Thymus (tissue), 11 donors: ENCODE measurements at regions not wholly inside any gene's neighbourhood (a gene's known extent, or its start where the extent isn't known, plus 50 kb on each side); places are given as distances from the start of the nearest gene placed in this dataset.

Experiments
- DNase-seq, 9 donors: peaks; one replicate each; pipeline ENCODE4 v3.0.0-alpha.2; 2013; ENCODE audit warnings: low spot score in 9 of 9, low read depth in 6 of 9, missing footprints in 1 of 9
- H3K27ac ChIP-seq, 2 donors: one replicate each; pipeline ENCODE4 v1.5.1; 2013; ENCODE audit warnings: control low read depth in 1 of 2, low read depth in 1 of 2, low read length in 1 of 2, mild to moderate bottlenecking in 1 of 2, moderate library complexity in 1 of 2
- H3K27me3 ChIP-seq, 2 donors: one replicate each; pipeline ENCODE4 v1.5.1; 2013; ENCODE audit warnings: low read length in 1 of 2; ENCODE audit not compliant: control insufficient read depth in 2 of 2, insufficient read depth in 1 of 2
- H3K36me3 ChIP-seq, 2 donors: one replicate each; pipeline ENCODE4 v1.5.1; 2013; ENCODE audit warnings: low read length in 1 of 2, mild to moderate bottlenecking in 1 of 2, moderate library complexity in 1 of 2; ENCODE audit not compliant: control insufficient read depth in 2 of 2, insufficient read depth in 2 of 2
- H3K4me1 ChIP-seq, 2 donors: one replicate each; pipeline ENCODE4 v1.5.1; 2013; ENCODE audit warnings: low read length in 2 of 2; ENCODE audit not compliant: control insufficient read depth in 2 of 2, insufficient read depth in 2 of 2
- H3K4me3 ChIP-seq, 2 donors: one replicate each; pipeline ENCODE4 v1.5.1; 2013; ENCODE audit warnings: low read length in 2 of 2, control low read depth in 1 of 2, mild to moderate bottlenecking in 1 of 2
- H3K9me3 ChIP-seq, 2 donors: one replicate each; pipeline ENCODE4 v1.5.1; 2013; ENCODE audit warnings: low read length in 1 of 2, mild to moderate bottlenecking in 1 of 2; ENCODE audit not compliant: control insufficient read depth in 2 of 2, insufficient read depth in 1 of 2
- WGBS: extraction: QIAGEN DNeasy Blood & Tissue Kit; methylation state at CpG from one replicate; pipeline ENCODE4 v1.1.7; 2013; 5-methylcytosine and 5-hydroxymethylcytosine counted together
- donor health status: healthy.

DNA sequence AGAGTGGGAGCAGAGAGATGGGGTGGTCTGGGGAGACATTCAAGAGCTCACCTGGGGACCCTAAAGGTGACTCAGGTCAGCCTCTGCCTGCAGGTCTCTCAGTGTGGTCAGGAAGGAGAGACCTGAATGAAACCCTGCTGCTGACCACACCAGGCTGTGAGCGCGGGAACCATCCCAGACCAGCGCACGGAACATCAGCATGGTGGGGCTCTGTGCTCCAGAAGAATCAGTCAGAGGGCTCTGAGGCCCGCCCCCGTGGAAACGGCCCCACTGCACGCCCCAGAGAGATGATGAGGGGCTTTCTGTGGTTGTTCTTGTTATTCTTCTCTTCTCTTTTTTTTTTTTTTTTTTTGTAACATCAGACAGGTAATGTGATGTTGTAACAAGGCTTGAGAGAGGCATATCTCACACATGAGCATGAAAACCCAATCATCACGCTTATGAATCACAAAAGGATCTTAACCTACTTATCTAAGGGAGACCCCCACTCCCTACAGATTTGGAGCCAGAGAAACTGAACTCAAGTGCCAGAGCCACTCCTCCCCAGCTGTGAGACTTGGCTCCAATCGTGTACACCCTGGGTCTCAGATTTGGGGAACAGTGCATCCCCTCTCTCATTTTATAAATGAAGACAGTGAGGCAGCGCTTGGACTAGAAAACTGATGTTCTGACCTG, 302.2 kb downstream of the EIPR1 start:
- no peaks in the 10 kb centered on the region for H3K36me3 ChIP-seq
- WGBS = 90% methylated on average over 11 of the region's 11 CpGs
- no peak for DNase-seq
- H3K9me3 ChIP-seq = no peaks in the 10 kb centered on the region
- no peaks in the 10 kb centered on the region for H3K4me1 ChIP-seq
- H3K27me3 ChIP-seq = peaks cover 0 to 9% of the 10 kb centered on the region in 2 donors
- no peak overlapping the region for H3K27ac ChIP-seq
- H3K4me3 ChIP-seq = no peak overlapping the region

DNA sequence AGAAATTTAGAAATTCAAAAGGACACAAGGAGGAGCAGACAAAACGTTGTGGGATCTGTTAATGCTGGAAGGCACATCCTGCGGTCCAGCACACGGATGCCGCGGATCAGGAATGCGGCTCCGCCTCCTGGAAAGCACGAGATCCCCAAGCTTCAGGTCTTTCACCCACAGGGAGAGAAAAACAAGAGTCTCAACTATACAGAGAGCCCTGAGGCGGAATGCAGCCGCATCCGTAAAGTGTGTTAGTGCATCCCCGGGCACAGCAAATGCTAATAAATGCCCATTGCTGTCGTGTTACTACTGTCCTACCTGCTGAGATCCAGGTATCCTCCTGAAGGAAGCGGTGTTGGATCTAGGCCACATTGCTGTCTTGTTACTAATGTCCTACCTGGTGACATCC, 303.9 kb downstream of the EIPR1 start:
- WGBS = 94% methylated on average over 14 of the region's 14 CpGs
- Histone ChIP-seq H3K36me3 (no peaks in the 10 kb centered on the region), H3K4me3 (no peak overlapping the region), H3K27ac (no peak overlapping the region), H3K9me3 (no peaks in the 10 kb centered on the region), H3K4me1 (no peaks in the 10 kb centered on the region), H3K27me3 (peaks cover 0 to 7% of the 10 kb centered on the region in 2 donors)
- no peak for DNase-seq

DNA sequence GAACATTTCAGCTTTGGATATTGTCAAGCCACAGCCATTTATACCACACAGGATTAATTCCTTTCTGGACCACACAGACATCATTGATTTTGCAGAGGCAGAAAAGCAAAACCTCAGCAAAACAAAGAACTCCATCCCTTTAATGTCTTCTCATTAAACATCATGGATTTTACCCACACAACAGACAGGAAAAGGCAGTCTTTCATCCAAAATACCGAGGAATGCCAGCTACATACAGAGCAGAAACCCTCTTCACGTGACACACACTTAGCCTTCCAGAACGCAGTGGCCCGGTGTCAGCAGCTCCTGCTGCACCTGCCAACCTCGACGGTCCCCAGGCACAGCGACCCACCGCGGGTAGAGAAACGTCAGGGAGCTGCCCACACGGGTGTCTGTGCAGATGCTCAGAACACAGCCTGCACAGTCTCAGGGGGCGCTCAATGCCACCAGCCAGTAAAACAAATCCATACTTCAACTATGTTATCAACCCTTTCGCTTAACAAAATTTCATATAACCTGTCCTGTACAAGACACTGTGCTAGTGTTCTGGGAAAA, 304.5 kb downstream of the EIPR1 start:
- Histone ChIP-seq H3K36me3 (no peaks in the 10 kb centered on the region), H3K27me3 (peaks cover 0 to 7% of the 10 kb centered on the region in 2 donors), H3K9me3 (no peaks in the 10 kb centered on the region), H3K4me1 (no peaks in the 10 kb centered on the region), H3K4me3 (no peak overlapping the region), H3K27ac (no peak overlapping the region)
- DNase-seq = no peak
- 83% methylated on average over 13 of the region's 13 CpGs for WGBS

DNA sequence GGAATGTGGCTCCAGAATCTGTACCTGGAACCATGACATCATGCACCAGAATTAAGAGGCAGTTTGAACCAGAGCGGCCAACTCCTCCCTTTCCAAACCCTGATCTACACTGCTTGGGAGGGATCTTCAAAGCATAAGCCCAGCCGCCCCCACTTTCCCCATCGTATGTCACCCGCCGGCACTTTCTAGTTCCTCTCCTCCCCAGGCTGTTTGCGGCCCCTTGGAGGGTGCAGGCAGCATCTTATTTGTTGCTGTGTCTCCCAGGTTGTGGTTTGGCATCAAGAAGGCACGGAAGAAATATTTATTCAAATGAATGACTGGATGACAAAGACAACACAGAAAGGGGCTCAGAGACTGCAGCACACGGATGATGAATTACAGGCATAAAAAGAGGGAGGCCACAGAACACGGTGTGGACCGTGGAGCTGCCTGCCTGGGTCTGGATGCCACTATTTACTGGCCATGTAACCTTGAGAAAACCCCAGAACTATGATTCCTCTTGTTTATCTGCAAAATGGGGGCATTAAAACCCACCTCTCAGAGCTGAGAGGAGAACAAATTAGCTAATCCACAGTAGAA, 305.8 kb downstream of the EIPR1 start:
- 95% methylated on average over 10 of the region's 10 CpGs for whole genome bisulfite sequencing
- H3K4me3 ChIP-seq = no peak overlapping the region
- peaks cover 0 to under 1% of the 10 kb centered on the region in 2 donors for H3K27me3 ChIP-seq
- no peaks in the 10 kb centered on the region for H3K36me3 ChIP-seq
- H3K4me1 ChIP-seq = no peaks in the 10 kb centered on the region
- no peak overlapping the region for H3K27ac ChIP-seq
- no peaks in the 10 kb centered on the region for H3K9me3 ChIP-seq
- no peak for DNase-seq

DNA sequence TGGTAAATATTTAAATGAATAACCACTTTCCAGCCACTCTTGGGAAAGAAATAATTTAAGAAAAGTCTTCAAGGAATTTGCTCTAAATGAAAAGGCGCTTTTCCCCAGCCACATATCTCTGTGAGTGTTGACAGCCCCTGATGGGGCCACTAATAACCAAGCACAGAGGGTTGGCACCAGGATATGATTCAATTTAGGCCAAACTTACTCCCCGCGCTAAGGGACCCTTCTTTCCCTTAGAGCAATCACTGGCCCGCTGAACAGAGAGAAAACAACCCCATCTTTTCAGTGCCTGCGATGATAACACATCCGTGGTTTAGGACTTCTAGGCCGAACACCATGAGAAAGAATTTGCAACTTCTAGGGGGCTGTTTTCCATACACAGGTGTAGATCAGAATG, 310.8 kb downstream of the EIPR1 start:
- H3K27ac ChIP-seq = no peak overlapping the region
- 96% methylated on average over 7 of the region's 7 CpGs for WGBS
- H3K36me3 ChIP-seq = no peaks in the 10 kb centered on the region
- DNase-seq = no peak
- H3K4me1 ChIP-seq = no peaks in the 10 kb centered on the region
- no peaks in the 10 kb centered on the region for H3K27me3 ChIP-seq
- no peaks in the 10 kb centered on the region for H3K9me3 ChIP-seq
- no peak overlapping the region for H3K4me3 ChIP-seq

DNA sequence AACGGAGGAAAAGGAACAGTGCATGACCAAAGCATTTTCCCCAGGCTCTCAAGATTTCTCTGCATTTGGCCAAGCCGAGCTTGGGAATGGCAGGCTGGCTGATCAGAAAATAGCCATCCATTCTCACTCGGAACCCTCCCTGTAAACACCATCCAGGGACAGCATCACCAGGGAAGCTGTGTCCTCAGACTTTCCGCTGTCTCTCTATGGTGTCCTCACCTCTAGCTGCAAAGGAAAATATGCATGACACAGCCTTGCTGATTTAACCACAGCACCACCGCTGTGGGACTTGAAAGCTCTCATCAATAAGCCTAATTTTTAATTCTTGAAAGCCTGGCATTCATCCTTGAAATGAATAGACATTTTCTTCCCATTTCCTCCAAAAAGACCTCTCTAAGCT, 311.7 kb downstream of the EIPR1 start:
- Histone ChIP-seq H3K9me3 (no peaks in the 10 kb centered on the region), H3K4me1 (no peaks in the 10 kb centered on the region), H3K36me3 (no peaks in the 10 kb centered on the region), H3K4me3 (no peak overlapping the region), H3K27me3 (no peaks in the 10 kb centered on the region), H3K27ac (no peak overlapping the region)
- 84% methylated on average over 5 of the region's 5 CpGs for WGBS
- DNase-seq = no peak

DNA sequence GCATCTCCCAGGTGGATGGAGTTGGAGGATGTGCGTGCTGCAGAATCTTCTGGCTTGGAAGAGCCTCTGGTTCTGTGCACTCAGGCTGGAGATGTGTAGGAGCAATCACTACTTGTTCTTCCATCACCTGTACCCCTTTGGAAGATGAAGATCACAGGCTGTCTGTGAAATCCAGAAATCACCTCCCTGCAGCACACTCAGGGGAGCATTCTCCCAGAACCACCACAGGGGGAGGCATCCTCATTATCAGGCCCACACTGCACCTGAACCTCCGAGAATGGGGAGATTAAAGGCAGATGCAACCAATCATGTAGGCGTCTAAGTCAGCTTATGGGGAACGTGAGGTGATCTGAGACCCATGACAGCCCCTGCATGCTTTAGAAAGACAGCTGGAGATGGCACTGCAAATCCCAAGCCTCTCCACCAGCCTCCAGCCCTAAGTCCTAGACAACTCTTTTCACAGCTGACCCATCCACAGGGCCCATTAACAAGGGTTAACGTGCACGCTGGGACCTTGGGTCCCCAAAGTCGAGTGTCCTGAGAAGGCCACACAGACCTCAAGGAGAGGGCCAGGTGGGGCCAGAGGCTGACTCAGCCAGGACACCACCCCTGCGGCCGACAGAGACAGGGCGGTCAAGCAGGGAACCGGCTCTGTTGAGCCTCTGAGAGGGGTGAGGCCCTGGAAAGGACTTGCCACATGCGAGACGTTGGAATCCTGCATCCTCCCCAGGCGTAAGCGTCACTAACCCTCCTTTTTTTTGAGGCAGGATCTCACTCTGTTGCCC, 314.9 kb downstream of the EIPR1 start:
- Histone ChIP-seq H3K4me3 (no peak overlapping the region), H3K27me3 (no peaks in the 10 kb centered on the region), H3K27ac (no peak overlapping the region), H3K4me1 (no peaks in the 10 kb centered on the region), H3K9me3 (no peaks in the 10 kb centered on the region), H3K36me3 (no peaks in the 10 kb centered on the region)
- 96% methylated on average over 15 of the region's 15 CpGs for WGBS
- no peak for DNase-seq

DNA sequence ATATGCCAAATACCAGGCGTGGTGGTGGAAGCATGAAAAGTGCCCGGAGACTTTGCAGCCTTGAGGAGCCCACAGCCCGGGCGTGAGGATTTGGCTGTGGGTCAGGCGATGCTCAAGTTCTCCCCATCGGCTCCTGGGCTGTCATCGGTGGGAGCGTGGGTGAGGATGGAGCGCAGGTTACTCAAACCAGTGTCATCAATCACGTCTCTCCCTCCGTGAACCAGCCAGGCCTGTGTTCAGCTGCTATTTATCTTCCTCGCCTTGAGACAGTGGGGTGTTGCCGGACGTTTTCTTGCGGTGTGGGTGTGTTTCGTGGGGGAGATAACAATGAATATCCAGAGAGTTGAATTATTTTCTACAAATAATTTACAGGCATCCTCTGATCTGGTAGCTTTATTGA, 317.6 kb downstream of the EIPR1 start:
- H3K27ac ChIP-seq = no peak overlapping the region
- WGBS = 94% methylated on average over 16 of the region's 16 CpGs
- no peak overlapping the region for H3K4me3 ChIP-seq
- H3K4me1 ChIP-seq = no peaks in the 10 kb centered on the region
- no peaks in the 10 kb centered on the region for H3K27me3 ChIP-seq
- no peak for DNase-seq
- H3K9me3 ChIP-seq = no peaks in the 10 kb centered on the region
- no peaks in the 10 kb centered on the region for H3K36me3 ChIP-seq
